HG03457 (cell line): ENCODE measurements at regions not wholly inside any gene's neighbourhood (a gene's known extent, or its start where the extent isn't known, plus 50 kb on each side); places are given as distances from the start of the nearest gene placed in this dataset.

Experiments used
- ATAC-seq: cut with Tn5 transposase; IDR thresholded peaks from one replicate; pipeline ENCODE4 v1.9.1; 2021; ENCODE audit warnings: moderate number of reproducible peaks; ENCODE audit not compliant: unreplicated experiment

DNA sequence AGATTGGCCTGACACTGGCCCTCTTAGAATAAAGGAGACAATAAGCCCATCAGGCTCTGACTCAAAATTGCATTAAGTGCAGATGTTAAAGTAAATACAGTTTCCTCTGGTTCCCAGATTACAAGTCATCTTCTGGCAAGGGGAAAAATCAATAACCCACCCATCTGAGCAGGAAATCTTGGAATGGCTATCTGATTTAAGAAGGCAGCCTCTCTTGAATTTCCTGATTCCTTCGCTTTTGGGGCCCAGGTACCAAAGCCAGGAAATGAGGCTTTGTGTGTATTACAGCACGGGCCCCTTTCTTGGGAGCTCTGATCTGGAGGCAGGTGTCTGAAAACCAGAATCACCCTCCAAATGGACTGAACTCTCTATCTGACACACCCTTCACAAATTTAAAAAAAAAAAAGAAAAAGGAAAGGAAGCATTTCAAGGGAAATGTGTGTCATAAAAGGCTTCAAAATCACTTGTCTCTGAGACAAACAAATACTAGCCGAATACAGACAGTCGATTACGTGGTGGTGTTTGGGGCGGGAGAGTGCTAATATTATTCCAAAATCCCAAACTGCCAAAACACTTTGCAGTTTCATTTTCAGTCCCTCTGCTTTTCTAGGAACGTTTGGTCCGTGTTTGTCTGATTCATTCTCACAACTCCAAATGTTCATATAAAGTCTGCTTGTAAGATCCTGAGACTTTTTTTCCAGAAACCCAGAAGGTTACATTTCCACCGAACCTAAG lies 240.9 kb upstream of the CAMK1G start:
- no peak for ATAC-seq

DNA sequence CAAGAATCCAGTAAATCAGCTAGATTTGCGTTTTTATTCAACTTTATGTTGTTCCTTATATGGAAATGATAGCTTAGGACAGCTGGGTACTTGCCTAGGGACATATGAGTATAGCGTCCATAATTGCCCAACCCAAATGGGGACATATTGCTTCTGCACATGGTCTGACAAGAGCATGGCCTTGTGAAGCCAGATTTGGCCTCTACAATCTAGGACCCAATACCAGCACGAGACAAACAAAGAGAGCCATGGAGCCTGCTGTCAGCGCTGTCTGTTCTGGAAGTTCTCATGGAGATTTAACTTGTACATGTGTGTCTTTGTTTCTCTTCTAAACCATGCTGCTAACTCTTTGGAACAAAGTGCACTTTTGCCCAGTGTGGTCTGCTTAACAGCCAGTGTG lies 240.0 kb upstream of the CAMK1G start:
- no peak for ATAC-seq

DNA sequence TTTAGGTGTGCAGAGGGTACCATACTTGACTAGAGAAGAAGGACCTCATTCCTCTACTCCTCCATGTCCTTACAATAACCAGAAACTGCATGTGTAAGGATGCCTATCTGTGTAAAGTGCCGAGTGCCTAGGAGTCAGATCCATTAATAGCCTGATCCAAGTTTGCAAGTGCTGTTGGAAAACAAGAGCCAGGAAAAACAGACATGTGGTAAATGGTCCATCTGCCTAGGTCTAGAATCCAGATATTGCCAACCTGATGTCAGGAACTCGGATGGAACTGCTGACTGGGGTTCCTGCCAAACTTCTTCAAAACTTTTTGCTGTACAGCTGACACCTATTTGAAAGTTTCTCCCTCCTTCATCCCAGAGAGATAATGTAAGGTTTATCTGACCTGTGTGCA lies 239.4 kb upstream of the CAMK1G start:
- ATAC-seq = no peak

DNA sequence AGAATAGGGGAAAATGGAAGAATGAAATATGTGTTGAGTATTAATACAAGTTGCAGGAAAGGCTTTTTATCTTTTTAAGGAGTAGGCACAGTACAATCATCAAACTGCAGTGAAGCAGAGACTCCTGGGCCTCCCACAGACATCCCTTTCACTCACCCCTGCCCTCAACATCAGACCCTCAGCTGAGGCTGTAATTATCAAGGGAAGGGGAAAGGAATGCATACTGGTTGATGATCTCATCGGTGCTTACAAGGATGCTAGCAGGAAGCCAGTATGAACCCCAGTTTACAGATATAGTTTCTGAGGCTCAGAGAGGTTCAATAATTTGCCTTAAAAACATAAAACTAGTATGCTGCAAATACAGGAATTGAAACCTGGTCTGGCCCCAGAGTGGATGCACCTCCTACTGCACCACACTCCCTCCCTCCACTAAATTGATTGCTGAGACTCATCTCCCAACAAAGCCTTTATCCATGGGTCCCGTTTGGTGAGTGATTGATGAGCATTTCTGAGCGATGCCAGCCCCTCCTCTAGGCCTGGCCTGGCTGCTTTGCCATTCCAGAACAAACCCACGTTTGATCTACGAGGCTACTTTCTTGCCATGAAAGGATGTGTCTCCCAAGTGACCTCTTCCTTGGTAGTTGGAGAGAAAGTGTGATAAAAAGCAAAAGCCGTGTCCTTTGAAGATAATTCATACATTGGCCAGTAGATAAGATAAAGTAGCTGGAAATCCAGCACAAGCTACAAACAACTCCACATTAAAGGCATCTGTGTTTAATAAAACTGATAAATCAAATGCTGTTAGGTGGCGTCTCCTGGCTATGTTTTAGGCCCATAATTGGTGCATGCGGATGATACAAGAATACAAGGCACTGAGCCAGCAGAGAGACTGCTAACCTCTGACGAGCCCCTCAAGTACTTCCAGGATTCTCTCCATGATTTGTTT lies 233.9 kb upstream of the CAMK1G start:
- no peak for ATAC-seq

DNA sequence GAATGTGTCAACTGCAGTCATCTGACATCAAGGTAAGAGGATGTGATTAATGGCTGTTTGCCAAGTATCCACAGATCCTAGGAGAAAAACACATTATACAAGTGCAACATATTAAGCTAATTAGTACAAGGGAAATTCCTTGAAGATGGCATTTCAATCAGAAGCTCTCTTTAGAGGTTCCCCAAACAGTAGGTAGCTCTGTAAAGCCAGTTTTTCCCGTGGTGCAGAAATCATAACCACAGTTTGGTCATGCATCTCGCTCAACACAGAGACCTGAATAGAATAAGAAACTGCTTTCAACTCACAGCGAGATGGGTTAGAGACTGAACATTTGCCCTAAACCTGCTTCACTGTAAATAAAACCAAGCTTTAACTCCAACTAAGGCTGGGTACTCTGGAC lies 230.5 kb upstream of the CAMK1G start:
- no peak for ATAC-seq

DNA sequence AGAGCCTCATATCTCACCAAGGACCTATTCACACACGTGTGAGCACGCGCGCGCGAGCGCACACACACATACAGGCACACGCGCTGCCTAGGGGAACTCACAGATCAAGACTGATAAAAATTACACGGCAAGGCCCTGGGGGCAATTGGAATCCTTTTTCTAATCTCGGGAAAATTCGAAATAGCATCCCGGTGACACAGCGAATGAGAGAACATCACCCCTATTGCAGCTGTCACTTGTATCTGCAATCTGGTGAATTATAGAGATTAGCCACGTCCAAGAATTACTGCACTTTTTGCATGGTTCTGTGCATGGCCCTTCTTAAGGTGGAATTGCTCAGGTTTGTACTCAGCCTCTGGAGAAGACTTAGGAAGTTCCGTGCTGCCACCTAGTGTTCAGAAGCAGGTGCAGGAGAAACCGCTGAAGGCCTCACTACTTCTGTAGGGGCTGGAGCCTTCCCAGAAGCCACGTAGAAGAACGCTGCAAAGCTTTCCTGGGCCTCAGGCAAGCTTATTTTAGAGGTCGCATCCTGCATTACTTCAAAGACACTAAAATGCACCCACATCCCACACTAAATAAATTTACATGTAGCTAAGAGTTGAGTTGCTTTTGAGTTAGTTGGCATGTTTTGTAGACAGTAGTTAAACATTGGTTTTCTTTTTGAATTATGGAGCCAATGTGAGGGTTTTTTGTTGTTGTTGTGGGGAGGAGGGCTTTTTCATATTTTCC lies 229.2 kb upstream of the CAMK1G start:
- ATAC-seq = peak; percentile 59

DNA sequence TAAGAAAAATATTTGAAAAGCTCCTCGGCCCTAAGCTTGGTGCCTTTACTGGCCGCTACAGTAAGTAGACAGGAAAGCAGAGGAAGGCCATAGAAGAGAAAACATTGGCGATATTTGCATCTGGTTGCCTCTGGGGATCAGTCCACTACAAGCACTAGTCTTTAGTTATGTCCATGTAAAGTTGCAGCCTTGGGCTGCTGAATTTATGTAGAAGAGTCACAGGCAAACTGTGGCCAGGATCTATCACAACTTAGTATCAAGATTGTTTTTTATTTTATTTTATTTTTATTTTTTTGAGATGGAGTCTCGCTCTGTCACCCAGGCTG lies 228.7 kb upstream of the CAMK1G start:
- no peak for ATAC-seq

DNA sequence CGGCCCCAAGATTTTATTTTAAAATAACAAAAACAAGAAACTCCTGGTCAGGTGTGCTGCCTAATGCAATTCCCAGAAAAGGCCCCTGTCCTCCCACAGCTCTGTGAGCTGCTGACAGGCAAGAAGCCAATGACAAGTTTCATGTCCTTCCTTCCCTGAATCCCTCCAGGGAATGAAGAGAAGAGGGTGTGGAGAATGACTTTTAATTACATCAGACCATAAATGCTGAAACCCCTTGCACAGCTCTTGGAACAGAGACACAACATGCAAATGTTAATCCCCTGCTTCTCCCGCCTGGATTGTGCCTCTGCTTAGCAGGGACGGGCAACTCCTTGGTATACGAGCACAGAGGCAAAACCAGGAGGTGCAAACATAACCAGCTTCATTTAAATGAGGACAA lies 228.1 kb upstream of the CAMK1G start:
- no peak for ATAC-seq

DNA sequence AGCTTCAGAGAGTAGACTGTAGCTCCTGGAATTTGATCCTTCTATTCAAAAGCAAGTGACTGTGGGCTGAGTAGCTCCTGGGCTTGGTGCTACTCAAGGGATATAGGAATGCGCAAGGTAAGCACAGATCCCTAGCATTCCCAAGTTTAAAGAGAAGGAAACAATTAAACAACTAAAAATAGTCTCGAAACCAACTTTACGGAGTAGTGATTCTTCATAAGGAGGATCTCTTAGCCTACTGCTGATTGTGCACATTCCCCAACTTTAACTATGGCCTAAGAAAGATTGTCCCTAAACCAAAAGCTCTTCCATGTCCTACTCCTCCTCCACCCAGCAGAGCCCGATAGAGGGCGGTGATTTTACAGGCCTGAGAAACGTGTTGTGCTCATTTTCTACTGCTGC lies 226.5 kb upstream of the CAMK1G start:
- ATAC-seq = no peak

DNA sequence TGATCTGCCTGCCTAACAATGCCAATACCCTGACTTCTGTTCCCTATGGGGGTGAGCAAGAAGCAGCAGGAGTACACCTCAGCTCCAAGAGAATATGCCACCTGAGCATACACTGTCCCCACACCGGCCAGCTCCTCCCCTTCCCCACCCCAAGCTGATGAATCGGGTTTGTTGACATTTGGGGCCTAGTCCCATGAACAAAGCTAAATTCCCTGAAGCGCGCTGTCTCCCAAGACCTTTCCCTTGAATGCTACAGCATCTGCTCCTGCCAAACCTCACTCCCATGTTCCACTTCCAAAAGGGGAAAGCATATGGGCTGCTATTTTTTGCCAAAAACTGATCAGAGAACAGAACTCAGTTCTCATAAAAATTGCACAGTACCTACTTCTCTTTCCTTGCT lies 220.4 kb upstream of the CAMK1G start:
- no peak for ATAC-seq

DNA sequence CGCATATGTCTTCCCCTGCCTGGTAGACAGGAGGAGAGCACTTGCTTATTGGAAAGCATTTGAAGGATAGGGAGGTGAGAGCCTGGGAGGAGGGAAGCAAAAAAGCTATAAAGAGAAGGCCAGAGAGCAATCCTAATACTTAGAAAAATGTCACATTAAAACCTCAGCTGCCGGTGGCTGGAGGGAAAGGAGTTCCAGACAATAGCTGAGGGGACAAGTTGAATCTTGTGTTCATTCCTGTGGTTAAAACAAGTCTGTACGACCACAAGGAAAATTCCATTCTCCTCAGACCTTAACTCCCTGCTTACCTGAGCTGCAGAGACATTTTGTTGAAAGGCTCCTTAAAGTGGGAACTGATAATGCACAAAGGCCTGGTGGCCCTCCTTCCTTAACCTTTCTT lies 218.8 kb upstream of the CAMK1G start:
- no peak for ATAC-seq

DNA sequence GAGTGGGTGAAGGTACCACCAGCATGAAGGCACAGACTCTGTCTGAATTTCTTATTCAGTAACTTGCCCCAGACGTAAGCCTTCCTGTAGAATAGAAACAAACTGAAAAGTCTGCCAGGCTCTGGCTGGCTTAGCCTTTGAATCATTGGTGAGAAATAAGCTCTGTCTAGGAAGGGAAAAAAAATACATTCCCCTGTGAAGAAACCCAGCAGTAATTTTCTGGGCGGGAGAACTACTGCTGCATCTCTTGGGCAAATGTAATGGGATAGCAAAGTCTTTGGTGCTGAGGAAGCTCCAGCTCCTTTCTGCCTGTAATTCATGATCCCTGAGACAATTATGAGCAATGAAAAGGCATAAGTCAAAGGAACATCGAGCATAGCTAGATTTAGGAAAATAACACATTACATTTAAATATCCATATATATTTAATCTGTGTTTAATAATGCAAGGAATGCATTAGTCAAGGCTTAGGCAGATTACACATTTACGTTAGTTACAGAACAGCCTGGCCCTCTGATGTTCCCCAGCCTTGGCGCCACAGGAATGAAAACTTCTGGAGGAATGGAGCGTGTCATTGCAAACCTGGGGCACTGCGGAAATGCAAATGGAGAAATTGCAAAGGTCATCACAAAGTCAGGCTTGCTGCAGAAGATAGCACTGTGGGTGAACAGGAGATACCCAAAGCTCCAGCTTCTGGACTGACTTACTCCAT lies 216.3 kb upstream of the CAMK1G start:
- ATAC-seq = no peak

DNA sequence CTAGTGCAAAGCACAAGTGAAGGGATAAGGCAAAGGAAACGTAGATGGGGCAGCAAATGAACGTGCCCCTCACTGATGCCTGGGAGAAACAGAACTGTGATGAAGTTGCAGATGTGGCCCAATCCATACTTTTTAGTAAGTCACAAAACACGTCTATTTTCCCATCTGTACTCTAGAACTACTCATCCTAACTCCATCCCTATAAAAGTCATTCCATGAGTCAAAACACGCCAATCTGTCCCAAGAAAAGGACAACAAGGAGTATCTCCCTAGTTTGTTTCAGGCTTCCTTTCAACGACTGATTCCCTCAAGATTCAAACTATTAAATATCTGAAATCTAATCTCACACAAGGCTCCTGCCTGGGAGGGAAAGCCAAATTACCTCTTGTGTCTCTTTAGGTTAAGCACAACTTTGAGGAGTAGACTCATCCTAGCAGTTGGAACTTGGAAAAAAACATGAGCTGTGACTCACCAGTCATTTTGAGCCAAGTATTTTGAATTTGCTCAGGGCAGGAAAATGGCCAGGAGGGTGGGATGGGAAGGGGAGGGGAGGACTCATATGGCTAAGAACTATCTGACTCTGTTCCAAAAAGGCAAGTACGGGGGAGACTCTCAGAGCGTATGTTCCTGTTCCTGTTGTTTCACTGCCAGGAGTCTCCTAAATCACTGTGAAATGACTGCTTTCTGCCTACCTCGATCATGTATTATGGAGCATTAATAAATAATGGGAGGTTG lies 214.5 kb upstream of the CAMK1G start:
- no peak for ATAC-seq

DNA sequence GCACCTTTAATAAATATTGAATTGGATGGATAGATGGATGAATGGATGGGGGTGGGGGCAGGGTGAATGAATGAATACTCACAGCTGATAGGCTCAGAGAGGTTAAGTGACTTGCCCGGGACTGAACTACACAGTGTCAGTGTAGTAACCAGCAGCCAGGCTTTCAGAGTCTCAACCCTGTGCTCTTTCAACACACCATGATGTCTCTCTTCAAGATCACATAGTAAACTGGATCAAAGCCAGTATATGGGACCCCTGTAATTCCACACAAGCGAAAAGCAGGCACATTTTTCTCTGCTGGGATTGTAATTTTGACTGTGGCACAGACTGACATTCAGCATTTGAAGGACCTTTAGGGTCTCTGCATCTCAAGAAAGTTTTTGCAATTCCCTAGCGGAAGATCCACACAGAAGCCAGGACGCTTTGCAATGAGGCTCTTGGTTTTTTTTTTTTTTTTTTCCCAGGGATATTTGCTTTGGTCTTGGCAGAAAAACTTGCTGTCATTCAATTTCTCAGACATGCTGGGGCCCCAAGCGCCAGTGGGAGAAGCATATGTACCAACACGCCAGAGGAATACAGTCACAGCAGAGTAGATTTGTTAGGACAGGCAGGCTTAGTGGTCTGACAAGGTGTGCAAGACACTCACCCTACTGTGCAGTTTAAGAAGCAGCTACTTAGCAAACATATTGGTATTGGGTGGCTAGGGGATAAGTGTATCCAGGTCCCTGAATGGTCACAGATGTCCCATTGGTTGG lies 213.1 kb upstream of the CAMK1G start:
- no peak for ATAC-seq

DNA sequence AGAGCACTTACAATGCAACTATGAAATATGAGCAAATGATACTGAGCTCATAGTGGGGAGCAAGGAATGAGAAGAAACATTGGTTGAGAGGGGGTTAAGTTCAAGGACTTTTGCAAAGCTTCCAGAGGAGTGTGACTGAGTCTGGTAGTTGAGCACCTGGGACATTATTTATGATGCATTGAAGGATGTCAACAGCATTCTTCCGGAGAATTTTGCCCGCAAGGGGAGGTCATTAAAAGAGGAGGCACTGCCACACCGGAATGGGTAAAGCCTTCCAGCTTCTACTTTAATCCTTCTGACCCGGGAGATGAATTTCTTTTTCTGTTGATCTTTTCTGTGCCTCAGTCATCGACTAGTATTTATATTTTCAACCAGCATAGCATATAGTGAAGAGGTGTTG lies 208.4 kb upstream of the CAMK1G start:
- no peak for ATAC-seq

DNA sequence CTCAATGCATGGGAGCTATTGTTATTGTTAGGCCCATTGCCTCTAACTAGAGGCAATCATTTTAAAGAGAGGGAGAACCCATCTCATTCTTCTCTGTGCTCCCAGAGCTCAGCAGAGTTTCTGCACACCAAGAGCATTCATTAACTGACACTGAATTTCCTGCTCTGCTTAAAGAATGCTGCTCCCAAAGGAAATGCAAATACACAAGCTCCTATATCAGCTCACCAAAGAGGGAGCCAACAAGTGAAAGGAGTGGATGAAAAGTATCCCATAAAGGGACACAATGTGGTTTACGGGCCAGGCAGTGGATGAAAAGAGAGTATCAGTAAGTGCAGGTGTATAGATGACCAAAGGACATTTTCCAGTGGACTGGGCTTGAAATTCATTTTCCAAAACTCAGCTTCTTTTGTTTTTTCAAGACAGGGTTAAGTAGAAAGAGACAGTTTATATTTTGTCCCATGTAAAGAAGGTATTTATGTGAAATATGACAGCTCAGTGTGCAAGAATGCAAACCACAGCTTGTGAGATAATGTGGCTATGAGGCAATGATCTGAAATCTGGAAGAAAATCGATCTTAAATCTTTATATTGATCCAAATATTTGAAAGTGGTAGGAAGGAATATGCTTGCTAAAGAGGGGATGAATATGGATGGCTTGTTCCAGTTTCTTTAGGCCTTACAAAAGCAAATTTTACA lies 207.7 kb upstream of the CAMK1G start:
- no peak for ATAC-seq

DNA sequence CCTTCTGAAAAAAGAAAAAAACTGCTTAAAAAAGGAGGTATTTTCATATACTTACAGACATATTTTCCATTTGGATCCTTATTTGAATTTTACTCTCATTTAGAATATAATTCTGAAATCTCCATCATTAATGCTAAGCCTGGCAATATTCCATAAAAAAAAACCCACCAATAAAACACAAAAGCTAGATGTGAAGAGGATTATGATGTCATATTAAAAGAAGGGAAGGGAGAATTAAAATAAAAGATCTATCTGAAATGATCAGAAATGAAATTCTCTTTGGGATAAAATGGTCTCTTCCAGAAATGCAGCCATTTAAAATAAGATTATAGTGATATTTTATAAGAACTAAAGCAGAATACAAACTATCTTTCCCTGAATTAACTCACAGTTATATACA lies 206.7 kb upstream of the CAMK1G start:
- no peak for ATAC-seq

DNA sequence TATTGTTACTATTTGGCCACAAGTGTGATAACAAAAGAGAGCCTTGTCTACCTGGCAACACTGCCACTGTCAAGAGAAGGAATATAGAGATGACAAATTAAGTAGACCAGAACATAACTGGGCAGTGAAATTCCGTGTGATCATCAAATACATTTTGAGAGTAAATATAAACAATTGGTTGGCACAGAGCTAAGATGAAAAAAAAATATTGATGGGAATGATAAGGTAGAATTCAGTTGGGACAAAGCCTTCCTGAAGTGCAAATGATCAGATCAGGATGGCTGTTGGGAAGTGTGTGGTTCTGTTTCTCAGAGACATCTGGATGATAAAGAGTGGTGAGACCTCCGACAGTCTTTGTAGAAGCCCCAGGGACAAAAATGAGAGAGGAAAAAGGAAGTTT lies 205.5 kb upstream of the CAMK1G start:
- no peak for ATAC-seq

DNA sequence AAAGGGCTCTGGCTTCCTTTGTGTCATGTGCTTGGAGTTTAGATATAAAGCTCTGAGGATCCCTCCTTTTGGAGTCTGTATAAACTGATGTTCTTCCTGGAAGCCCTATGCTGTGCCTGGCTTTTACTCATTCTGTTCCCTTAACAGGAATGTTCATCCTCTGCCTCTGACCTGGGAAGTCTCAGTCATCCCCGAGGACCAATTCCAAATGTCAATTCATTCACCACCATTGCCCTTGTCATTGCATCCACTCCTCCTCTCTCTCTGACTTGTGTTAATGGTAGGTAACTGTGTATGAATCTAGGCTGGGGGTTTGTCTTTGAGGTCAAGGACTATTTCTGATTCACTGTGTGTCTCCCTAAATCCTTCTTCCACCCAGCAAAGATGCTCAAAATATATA lies 204.2 kb upstream of the CAMK1G start:
- no peak for ATAC-seq
